NCI-H146 (cell line): ENCODE measurements at regions not wholly inside any gene's neighbourhood (a gene's known extent, or its start where the extent isn't known, plus 50 kb on each side); places are given as distances from the start of the nearest gene placed in this dataset.
A peak's percentile ranks its signal among the peaks of the same experiment; 100 is the strongest.
"Not testable (repeated sequence)": the region's sequence is repeated elsewhere in the genome, so short reads cannot be mapped to it uniquely, and the experiment has no call there.

Experiments
- DNase-seq: peaks from one replicate; lab custom pipeline; 2025; lab: John Stamatoyannopoulos, UW

DNA sequence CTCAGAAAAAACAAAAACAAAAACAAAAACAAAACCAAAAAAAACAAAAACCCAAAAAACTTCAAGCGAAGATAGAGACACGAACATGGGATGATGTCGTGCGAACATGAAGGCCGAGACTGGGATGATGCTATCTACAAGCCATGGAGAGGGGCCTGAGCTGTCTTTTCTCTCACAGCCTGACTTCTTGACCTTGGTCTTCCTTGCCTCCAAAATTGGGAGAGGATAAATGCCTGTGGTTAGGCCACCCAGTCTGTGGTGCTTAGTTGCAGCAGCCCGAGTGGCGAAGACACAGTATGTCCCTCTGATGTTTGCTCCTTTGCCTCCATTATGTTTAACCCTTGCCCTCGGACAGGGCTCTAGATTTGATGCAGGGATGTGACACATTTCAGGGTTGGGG lies 130.4 kb upstream of the BASP1 start:
- DNase-seq = no peak

DNA sequence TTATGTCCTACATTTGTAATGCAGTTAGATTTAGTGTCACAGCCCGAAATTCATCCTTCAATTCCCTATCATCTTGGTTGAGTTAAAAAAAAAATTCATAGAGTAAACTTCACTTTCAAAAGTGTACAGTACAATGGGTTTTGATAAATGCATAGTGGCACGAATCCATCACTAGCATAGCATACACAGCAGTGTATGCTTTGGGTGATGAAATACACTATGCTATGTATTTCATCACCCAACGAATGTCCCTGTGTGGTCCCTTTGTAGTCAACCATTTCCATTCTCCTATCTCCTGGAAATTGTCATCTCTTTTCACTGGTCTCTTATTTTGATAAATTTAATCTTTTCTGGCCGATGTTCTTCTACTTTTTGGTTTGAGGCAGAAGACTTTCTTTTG lies 129.4 kb upstream of the BASP1 start:
- DNase-seq = no peak

DNA sequence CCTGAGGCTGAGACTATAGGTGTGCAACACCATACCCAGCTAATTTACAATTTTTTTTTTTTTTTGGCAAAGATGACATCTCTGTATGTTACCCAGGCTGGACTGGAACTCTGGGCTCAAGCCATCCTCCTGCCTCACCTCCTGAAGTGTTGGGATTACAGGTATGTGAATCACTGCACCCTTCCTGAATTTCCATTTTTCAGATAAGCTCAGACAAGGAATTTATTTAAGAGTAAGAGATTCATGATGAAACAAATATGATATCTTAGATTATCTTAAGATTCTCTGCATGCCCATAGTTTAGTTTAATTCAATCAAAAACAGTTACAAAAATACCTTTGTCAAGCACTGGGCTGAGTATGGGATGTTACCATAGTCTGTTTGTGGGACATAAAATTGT lies 128.4 kb upstream of the BASP1 start:
- DNase-seq = no peak

DNA sequence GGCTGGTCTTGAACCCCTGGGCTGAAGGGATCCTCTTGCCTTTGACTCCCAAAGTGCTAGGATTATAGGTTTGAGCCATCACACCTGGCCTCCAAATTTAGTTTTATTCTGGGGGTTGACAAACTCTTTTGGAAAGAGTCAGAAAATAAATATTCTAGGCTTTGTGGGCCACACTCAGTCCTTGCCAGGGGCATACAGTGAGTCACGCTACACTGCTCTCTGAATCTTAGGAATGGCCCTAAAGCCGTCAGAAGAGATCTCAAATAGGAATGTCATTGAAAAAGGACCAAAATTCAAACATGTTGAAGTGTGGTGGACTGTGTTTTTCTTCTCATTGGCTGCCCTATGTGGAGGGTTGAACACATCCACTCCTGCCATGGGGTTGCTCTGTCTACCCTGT lies 127.7 kb upstream of the BASP1 start:
- no peak for DNase-seq

DNA sequence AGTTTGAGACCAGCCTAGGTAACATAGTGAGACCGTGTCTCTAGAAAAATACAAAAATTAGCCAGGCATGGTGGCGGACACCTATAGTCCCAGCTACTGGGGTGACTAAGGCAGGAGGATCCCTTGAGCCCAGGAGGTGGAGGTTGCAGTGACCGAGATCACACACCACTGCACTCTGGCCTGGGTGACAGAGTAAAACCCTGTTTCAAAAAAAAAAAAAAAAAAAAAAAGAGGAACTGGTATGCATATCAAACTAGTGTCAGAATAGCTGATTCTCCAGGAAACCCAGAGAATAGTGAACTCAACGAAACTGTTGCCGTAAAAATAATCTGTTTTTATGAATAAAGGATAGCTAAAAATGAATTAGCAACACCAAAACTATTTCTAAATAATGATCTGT lies 126.6 kb upstream of the BASP1 start:
- DNase-seq = no peak

DNA sequence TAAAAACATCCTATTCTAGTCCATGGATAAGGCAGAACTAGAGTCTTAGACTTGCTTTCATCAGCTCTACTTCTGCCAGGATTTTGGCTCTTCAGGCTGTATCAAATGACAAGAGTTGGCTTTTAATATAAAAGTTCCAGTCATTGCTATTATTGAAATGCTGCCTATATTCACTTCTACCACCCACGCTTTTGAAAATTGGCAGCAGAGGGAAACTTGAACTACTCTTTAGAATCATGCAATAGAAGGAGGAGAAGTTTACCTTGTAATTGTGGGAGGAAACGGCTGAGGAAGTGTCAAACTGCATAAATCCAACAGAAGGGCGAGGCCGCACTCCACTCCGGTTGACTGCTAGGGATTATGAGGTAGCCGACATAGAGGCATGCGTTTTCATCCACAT lies 122.6 kb upstream of the BASP1 start:
- DNase-seq = no peak

DNA sequence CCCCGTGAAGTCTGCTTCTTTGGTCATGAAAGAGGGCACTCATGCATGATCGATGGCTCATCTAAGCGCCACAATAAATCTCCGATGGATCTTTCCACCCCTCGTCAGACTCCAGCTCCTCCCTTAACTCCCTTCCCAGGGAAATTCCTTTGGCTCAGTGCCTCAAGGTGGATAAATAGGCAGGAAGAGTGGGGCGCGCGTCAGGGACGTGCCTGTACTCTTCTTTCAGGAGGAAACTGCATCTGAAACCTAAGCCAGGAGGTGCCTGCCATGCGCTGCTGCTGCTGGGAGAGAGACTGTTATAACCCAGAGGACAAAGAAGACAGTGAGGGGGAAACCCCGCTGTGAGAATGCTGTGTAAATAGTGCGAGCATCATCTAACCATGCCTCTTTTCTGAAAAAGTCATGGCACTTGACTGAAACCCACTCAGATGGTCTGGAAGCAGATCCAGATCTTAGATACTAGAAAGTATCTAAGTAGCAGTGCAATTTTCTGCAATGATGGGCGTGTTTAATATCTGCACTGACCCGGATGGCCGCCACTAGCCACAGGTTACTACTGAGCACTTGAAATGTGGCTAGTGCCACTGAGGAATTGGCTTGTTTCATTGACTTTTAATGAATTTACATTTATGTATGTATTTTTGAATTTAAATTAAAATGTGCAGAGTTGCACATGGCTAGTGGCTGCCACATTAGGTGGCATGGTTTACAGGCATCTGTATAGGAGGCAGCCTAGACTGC lies 120.3 kb upstream of the BASP1 start:
- peak; percentile 95 for DNase-seq

DNA sequence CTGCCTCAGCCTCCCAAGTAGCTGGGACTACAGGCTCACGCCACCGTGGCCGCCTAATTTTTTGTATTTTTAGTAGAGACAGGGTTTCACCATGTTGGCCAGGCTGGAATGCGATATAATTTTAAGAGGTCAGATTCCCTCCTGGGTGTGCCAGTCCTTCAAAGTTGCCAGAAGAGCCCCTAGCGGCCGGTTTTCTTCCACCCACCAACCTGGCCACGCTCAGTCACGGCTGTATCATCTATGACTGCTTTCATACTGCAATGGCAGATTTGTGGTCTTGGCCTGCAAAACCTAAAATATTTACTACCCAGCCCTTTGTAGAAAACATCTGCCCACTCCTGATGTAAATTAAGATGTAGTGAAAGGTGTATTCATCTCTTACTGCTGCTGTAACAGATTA lies 117.5 kb upstream of the BASP1 start:
- DNase-seq = no peak

DNA sequence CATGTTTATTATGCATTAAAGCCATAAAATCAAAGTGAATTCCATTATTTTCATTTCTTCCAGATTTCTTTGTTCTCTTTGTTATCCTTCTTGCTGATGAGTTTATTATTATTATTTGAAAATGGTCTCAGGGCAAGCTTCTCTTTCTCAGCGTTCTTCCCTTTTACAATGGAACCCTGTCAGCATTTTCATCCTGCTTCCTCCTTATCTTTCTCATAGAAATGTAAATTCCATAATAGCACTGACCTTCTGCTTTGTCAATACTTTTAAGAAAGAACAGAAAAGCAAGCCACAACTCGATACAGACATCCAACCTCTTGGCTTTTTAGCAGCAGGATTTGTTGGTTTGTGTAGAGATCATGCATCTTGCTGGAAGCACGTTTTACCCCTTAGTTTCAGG lies 114.0 kb upstream of the BASP1 start:
- no peak for DNase-seq

DNA sequence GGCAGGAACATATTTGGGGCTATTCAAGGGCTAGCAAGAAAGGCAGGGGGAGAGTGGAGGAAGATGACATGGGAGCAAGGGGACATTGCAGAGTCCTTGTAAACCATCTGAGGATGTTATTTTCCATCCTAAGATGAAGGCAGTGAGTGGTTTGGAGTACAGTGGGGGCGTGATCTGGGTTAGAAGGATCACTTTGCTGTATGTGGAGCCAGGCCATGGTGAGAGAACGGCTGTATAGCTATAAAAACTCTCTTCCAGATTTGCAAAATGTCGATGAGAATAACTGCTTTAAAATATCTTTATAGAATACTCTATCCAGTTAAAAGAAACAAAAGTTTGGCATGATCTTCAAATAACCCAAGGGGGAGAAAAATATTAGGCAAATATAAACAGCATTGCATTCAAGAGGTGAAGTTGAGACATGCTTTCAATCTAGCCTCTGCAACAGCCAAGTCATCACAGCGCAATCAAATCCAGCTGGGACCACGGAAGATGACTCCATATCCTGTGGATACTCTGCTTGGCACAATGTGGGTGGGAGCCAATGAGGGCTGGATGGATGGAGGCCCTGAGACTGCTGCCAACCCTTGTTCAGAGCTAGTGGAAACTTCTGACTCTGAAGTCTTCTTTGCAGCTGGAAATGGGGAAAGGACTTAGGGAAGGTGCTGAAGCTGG lies 111.5 kb upstream of the BASP1 start:
- DNase-seq = no peak

DNA sequence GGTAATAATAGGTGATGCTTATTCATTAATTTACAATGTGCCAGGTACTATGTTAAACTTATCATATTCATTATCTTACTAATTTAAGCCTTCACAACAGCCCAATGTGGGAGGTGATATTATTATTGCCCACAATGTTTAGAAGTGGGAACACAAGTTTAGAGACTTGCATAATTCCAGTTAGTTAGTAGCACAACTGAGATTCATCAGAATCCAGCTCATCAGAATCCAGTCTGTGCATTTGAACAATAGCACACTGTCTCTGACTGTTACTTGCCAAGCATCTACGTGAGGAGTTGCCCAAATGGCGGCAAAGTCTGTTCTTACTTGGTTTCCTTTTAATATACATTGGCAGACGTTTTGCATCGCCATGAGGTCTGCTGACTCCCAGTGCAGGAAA lies 110.9 kb upstream of the BASP1 start:
- DNase-seq = no peak

DNA sequence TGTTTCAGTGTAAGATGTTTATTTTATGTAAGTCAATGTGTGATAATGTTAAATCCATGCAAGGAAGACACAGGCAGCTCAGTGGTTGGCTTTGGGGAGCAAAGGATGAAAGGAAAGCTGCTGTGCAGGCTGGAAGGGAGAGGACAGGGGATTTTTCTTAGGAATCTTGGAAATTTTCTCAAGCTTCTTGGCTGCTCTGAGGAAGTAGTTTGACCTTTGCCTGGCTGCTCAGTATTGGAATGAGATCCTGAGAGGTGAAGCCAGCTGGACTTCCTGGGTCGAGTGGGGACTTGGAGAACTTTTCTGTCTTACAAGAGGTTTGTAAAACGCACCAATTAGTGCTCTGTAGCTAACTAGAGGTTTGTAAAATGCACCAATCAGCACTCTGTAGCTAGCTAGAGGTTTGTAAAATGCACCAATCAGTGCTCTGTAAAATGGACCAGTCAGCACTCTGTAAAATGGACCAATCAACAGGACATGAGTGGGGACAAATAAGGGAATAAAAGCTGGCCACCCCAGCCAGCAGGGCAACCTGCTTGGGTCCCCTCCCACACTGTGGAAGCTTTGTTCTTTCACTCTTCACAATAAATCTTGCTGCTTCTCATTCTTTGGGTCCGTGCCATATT lies 105.2 kb upstream of the BASP1 start:
- DNase-seq = not testable (repeated sequence)

DNA sequence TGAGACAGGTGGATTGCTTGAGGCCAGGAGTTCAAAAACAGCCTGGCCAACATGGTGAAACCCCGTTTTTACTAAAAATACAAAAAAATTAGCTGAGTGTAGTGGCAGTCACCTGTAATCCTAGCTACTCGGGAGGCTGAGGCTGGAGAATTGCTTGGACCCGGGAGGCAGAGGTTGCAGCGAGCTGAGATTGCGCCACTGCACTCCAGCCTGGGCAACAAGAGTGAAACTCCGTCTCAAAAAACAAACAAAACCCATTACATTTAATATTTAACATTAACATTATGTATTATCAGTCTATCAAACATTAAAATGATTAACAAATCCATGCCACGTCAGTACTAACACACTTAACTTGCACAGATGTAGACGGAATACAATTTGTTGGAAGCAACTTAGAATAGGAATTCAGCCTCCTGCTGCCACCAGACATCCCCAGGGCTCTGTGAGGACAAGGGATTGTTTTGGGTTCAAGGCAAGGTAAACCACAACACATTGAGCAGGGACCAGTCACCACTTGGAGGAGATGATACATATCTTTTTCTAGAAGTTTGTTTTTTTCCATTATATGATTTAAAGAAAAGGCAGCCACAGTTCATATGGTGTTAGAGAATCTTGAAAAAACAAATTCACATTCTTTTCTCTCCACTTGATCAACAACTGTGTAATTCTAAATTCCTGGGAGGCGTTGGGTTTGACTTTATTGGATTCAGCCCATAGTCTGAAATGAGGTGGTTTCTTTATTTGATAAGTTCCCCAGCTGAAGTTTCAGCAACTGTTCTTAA lies 104.1 kb upstream of the BASP1 start:
- DNase-seq = no peak

DNA sequence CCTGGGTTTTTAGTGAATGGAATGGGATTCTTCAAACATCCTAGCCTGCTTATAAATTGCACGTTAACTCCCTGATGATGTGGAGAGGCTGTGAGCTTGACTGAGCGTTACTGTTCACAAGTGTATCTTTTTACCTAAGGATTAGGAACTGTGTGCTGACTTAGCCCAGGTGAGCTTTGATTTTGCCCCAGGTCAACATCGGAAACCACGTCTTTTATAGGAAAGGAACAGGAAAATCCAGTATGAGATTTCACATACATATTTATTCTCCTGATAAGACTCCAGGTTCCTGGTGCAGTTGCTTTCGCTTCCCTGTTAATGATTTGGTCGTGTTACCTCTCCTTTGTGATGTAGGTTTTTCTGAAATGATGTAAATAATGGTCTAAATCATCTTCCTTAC lies 103.2 kb upstream of the BASP1 start:
- no peak for DNase-seq

DNA sequence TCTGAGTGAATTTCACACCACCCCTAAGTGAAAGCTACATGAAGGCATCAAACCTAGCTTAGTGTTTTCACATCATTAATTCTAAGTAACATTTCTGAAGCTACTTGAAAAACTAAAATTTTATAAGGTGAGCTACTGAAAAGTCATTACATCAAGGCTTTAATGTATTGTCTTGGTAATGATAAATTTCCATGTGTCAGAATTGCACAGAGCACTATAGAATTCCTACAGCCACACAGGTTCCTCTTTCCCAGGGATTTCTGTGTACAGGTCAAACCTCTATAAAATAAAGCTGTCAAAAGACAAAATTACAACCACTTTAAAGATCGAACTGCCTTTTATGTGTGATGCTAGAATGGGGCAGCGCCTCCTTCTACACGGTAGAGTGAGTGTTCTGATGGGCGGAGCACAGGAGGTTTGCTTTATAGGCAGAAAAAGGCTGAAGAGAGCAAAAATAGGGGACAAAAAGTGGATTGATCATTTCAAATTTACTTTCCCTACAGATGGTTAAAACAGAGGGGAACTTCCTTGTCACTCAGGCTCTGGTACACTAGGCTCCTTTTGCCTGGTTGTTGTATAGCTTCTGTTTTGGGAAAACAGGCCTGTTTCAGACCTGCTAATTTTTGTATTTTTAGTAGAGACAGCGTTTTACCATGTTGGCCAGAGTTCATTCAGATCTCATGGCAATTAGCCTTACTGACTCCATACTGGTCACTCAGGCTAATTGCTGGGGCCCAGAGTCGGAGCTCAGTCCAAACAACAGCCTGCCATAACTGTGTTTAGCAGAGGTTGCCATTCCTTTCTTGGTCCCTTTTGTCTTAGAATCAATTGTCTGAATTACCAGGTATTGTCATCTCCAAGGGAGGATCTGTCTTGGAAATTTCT lies 102.5 kb upstream of the BASP1 start:
- no peak for DNase-seq

DNA sequence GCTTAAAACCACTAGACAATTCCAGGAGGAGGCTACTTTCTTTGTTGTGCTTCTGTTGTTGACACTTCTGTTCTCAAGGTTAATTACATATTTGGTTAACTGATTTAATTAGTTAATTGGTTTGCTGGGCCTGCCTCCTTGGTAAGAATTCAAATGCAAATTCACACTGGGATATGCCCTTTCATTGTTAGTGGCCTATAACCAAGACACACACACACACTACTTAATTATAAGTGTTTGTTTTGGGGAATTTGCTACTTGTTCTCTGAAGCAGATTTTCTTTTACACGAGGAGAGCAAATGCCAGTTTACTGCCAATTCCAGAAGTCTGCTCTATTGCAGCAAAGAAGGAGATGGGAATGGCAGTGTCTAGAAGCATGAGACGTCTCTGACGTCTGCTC lies 101.6 kb upstream of the BASP1 start:
- DNase-seq = peak; percentile 39

DNA sequence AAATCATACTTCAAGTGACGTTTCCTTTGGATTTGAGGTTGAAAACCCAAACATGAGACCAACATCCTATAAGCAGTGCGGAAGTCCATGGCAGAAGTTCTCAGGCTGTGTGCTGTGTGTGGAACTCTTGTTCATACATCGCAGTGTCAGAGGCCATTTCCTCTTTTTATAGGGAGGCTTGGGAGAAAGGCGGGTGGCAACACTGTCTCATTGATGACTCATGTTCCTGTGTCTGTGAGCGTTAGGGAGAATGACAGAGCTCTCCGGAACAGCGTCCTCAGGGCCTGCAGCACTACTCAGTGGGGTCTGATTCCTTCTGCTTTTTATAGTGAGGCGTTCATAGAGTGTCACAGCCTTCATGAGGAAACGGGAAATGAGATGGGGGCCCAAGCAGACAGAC lies 98.8 kb upstream of the BASP1 start:
- no peak for DNase-seq

DNA sequence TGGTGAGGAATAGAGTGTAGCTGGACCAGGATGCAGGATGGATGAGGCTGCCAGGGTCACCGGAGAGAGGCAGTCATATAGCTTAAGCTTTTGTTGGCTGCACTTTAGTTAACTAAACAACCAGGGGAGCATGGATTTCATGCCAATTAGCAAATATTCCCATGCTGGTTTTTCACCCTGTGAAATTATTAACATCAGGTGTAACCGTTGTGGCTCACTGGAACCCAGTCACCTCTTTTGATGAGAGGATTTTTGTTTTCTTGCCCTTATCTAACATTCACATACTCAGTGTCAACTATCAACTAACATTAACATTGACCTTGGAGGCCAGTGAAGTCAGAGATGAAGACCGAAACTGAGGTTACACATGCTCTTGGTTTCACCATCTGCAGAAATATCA lies 97.2 kb upstream of the BASP1 start:
- DNase-seq = no peak

DNA sequence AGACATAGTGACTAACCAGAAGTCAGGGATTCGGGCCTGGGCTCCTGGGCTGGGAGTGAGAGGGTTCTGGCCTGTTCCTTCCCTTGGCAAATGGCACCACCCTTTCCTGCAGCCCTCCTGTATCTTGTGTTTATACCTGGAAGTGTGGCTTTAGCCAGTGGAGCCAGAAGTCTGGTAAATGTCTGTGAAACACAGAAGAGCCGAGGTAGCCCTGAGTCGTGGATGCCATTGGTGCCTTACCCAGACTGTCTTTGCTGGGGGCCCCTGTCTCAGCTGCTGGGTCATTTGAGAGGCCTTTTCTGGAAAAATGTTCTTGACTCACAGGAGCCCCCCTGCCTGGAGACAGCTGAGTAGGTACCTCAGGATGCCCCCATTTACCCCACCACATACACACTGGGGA lies 95.7 kb upstream of the BASP1 start:
- DNase-seq = no peak

DNA sequence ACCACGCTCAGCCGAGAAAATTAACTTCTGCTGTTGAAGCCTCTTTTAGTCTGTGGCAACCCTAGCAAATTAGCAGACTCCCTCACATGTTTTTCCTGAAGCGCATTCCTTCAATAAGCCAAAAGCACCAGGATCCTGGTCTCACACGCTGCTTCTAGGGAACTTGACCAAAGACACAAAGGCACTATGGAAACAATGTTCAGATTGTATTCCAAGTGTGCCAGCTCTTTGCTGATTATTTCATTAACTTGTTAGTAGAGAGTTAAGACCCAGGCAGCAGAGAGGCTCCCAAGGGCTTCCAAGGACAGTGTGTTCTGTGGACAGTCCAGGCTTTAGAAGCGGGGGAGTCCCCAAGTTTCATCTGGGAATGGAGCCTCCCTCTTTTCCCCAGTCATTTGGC lies 94.4 kb upstream of the BASP1 start:
- no peak for DNase-seq

DNA sequence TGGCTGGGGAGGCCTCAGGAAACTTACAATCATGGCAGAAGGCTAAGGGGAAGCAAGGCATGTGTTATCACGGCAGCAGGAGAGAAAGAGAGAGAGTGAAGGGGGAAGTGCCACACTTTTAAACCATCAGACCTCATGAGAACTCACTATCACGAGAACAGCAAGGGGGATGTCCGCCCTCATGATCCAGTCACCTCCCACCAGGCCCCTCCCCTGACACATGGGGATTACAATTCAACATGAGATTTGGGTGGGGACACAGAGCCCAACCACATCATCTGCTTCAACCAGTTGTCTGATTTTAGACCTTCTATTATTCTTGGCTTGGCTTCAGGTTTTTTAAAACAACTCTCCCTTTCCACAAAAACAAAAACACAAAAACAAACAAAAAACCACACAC lies 93.7 kb upstream of the BASP1 start:
- not testable (repeated sequence) for DNase-seq

DNA sequence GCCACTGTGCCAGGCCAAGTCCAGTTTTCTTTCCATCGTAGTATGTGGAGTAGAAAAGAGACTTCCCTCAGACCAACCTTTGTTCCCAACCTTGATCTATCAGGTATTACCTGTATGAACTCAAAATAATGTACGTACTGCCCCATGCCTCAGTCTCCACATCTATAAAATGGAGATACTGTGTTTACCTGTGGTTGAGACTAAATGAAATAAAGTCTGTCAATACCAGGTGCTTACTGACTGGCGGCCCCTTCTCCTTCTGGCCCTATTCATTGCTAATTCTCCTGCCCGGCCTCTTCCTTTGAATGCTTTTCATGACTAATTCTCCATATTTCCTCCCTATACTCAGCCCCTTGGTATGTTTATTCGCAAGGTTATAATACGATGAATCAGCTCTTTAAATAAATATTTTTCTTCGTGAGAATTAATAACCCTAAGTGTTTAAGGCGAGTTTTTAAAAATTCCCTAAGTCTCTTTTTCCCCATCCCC lies 89.6 kb upstream of the BASP1 start:
- DNase-seq = no peak
